ENCODE measurements at regions not wholly inside any gene's neighbourhood (a gene's known extent, or its start where the extent isn't known, plus 50 kb on each side); places are given as distances from the start of the nearest gene placed in this dataset.

GRCh38 chr4:165627548-165627947 is 245.5 kb upstream of the TLL1 start:
- no peaks in the 10 kb centered on the region for H3K9me3 Mint-ChIP-seq
- no peak overlapping the region for H3K4me3 Mint-ChIP-seq
- no peak overlapping the region for H3K27ac Mint-ChIP-seq
- no peak for DNase-seq
- H3K27me3 Mint-ChIP-seq = peaks cover 4% of the 10 kb centered on the region
- no peaks in the 10 kb centered on the region for H3K4me1 Mint-ChIP-seq
- intact Hi-C loops (cut with micrococcal nuclease) = no loop called here
- no peaks in the 10 kb centered on the region for H3K36me3 Mint-ChIP-seq (ENCODE audit: low read depth)

- Mint-ChIP-seq H3K27me3 (peaks cover 4% of the 10 kb centered on the region), H3K27ac (no peak overlapping the region)
- intact Hi-C loops (cut with micrococcal nuclease) = no loop called here
Measured at GRCh38 chr4:165628572-165628971, 244.5 kb upstream of the TLL1 start.

GRCh38 chr4:165630671-165631070 is 242.4 kb upstream of the TLL1 start:
- Mint-ChIP-seq H3K4me3 (no peak overlapping the region), H3K9me3 (no peaks in the 10 kb centered on the region)

More at GRCh38 chr4:165628572-165628971, 244.5 kb upstream of the TLL1 start:
- no peaks in the 10 kb centered on the region for H3K9me3 Mint-ChIP-seq
- no peak for DNase-seq
- no peaks in the 10 kb centered on the region for H3K36me3 Mint-ChIP-seq (ENCODE audit: low read depth)
- H3K4me1 Mint-ChIP-seq = no peaks in the 10 kb centered on the region
- H3K4me3 Mint-ChIP-seq = no peak overlapping the region

DNA sequence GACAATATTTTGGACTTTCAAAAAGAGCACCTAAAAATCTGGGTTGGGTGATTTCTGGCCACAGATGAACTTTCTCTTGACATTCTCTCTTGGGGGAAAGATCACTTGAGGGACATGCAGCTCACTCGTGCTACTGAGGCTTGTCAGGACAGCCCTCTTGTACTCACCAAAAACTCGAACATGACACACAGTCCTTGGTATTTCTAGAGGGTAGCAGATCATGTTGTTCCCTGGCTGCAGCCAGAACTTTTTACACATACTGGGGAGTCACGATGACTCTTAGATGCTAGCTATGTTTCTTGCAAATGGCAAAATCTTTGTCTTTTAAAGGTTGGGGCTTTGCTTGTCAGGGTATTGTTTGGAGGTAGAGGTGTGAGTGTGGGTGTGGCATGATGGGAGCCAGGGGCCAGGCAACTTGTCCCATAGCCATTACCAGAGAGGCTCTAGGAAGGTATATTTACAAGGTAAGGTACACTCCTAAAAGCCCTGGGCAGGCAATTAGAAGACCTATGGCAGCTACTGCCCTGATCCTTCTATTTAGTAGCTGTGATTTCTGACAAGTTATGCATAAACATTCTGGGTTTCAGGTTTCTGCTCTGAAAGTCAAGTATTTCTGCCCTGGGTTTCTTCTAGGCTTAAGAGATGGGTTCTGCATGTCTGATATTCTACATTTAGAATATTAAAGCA is 241.7 kb upstream of the TLL1 start:
- no peak overlapping the region for H3K27ac Mint-ChIP-seq
- H3K9me3 Mint-ChIP-seq = no peaks in the 10 kb centered on the region
- no peak for DNase-seq
- peaks cover 2% of the 10 kb centered on the region for H3K27me3 Mint-ChIP-seq
- no peaks in the 10 kb centered on the region for H3K36me3 Mint-ChIP-seq (ENCODE audit: low read depth)
- intact Hi-C loops (cut with micrococcal nuclease) = no loop called here
- H3K4me1 Mint-ChIP-seq = no peaks in the 10 kb centered on the region
- H3K4me3 Mint-ChIP-seq = no peak overlapping the region

More at GRCh38 chr4:165630671-165631070, 242.4 kb upstream of the TLL1 start:
- Mint-ChIP-seq H3K36me3 (ENCODE audit: low read depth) (no peaks in the 10 kb centered on the region), H3K4me1 (no peaks in the 10 kb centered on the region), H3K27ac (no peak overlapping the region), H3K27me3 (peaks cover 2% of the 10 kb centered on the region)
- no peak for DNase-seq
- intact Hi-C loops (cut with micrococcal nuclease) = no loop called here

- intact Hi-C loops (cut with micrococcal nuclease) = no loop called here
- H3K36me3 Mint-ChIP-seq (ENCODE audit: low read depth) = no peaks in the 10 kb centered on the region
- peaks cover 2% of the 10 kb centered on the region for H3K27me3 Mint-ChIP-seq
- no peak for DNase-seq
- H3K27ac Mint-ChIP-seq = no peak overlapping the region
- H3K4me1 Mint-ChIP-seq = no peaks in the 10 kb centered on the region
- H3K4me3 Mint-ChIP-seq = no peak overlapping the region
- no peaks in the 10 kb centered on the region for H3K9me3 Mint-ChIP-seq
Measured at GRCh38 chr4:165631912-165632311, 241.1 kb upstream of the TLL1 start.

- no peaks in the 10 kb centered on the region for H3K4me1 Mint-ChIP-seq
- intact Hi-C loops (cut with micrococcal nuclease) = no loop called here
- H3K27me3 Mint-ChIP-seq = no peaks in the 10 kb centered on the region
- no peak for DNase-seq
- no peak overlapping the region for H3K4me3 Mint-ChIP-seq
- no peaks in the 10 kb centered on the region for H3K36me3 Mint-ChIP-seq (ENCODE audit: low read depth)
- H3K9me3 Mint-ChIP-seq = no peaks in the 10 kb centered on the region
- H3K27ac Mint-ChIP-seq = no peak overlapping the region
Measured at GRCh38 chr4:165634766-165635165, 238.3 kb upstream of the TLL1 start.

DNA sequence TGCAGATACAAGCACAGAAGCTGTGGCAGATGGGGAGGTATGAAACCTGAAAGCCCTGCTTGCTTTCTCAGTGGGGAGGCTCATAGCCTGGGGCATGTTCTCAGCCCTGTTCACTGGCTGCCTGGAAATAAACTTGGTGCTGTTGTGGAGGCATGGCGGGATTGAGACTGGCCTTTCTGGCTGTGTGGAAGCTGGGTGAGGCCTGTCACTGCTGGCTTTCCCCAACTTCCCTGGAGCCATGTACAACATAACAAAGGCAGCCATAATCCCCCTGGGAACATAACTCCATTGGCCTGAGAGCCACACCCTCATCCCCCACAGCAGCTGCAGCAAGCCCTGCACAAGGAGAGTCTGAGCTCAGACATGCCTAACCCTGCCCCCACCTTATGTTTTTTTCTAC is 237.7 kb upstream of the TLL1 start:
- DNase-seq = no peak
- intact Hi-C loops (cut with micrococcal nuclease) = no loop called here
- Mint-ChIP-seq H3K4me1 (no peaks in the 10 kb centered on the region), H3K27ac (no peak overlapping the region), H3K27me3 (no peaks in the 10 kb centered on the region), H3K36me3 (ENCODE audit: low read depth) (no peaks in the 10 kb centered on the region), H3K9me3 (no peaks in the 10 kb centered on the region), H3K4me3 (no peak overlapping the region)

GRCh38 chr4:165635951-165636350 is 237.1 kb upstream of the TLL1 start:
- H3K27me3 Mint-ChIP-seq = no peaks in the 10 kb centered on the region
- no peak overlapping the region for H3K4me3 Mint-ChIP-seq
- H3K27ac Mint-ChIP-seq = no peak overlapping the region
- H3K36me3 Mint-ChIP-seq (ENCODE audit: low read depth) = no peaks in the 10 kb centered on the region
- H3K9me3 Mint-ChIP-seq = no peaks in the 10 kb centered on the region
- intact Hi-C loops (cut with micrococcal nuclease) = no loop called here
- H3K4me1 Mint-ChIP-seq = no peaks in the 10 kb centered on the region
- no peak for DNase-seq

- Mint-ChIP-seq H3K36me3 (ENCODE audit: low read depth) (no peaks in the 10 kb centered on the region), H3K4me1 (no peaks in the 10 kb centered on the region), H3K4me3 (no peak overlapping the region), H3K27me3 (no peaks in the 10 kb centered on the region), H3K9me3 (no peaks in the 10 kb centered on the region), H3K27ac (no peak overlapping the region)
- intact Hi-C loops (cut with micrococcal nuclease) = no loop called here
- no peak for DNase-seq
Measured at GRCh38 chr4:165651901-165652300, 221.1 kb upstream of the TLL1 start.

DNA sequence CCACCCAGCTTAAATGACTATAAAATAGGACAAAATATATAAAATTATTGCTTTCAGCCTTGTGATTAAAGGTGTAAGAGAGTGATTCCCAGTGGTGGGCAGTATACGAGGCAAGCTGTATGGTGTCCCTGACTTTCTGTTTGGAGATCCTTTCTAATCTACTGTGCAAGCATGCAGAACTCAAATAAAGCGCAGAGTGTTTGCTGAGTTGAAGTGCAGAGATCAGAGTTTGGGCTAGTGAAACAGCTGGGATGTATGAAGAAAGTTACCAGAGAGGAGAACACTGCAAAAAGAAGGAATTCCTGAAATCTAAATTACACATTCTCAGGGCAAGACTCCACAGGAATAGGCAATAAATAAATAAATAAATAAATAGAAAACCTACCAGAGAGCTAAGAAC is 218.5 kb upstream of the TLL1 start:
- Mint-ChIP-seq H3K4me1 (no peaks in the 10 kb centered on the region), H3K9me3 (no peaks in the 10 kb centered on the region), H3K27ac (no peak overlapping the region), H3K36me3 (ENCODE audit: low read depth) (no peaks in the 10 kb centered on the region), H3K27me3 (no peaks in the 10 kb centered on the region), H3K4me3 (no peak overlapping the region)
- intact Hi-C loops (cut with micrococcal nuclease) = no loop called here
- DNase-seq = no peak

GRCh38 chr4:165656399-165656798 is 216.6 kb upstream of the TLL1 start:
- DNase-seq = no peak
- Mint-ChIP-seq H3K27ac (no peak overlapping the region), H3K4me3 (no peak overlapping the region), H3K27me3 (no peaks in the 10 kb centered on the region), H3K4me1 (no peaks in the 10 kb centered on the region), H3K9me3 (no peaks in the 10 kb centered on the region), H3K36me3 (ENCODE audit: low read depth) (no peaks in the 10 kb centered on the region)
- intact Hi-C loops (cut with micrococcal nuclease) = no loop called here

- no peak for DNase-seq
- Mint-ChIP-seq H3K36me3 (ENCODE audit: low read depth) (no peaks in the 10 kb centered on the region), H3K9me3 (no peaks in the 10 kb centered on the region), H3K4me3 (no peak overlapping the region), H3K4me1 (no peaks in the 10 kb centered on the region), H3K27ac (no peak overlapping the region), H3K27me3 (no peaks in the 10 kb centered on the region)
- intact Hi-C loops (cut with micrococcal nuclease) = no loop called here
Measured at GRCh38 chr4:165656829-165657490, 216.1 kb upstream of the TLL1 start.

GRCh38 chr4:165662341-165662740 is 210.7 kb upstream of the TLL1 start:
- no peak for DNase-seq
- Mint-ChIP-seq H3K27ac (no peak overlapping the region), H3K4me3 (no peak overlapping the region), H3K9me3 (no peaks in the 10 kb centered on the region), H3K36me3 (ENCODE audit: low read depth) (no peaks in the 10 kb centered on the region), H3K27me3 (no peaks in the 10 kb centered on the region), H3K4me1 (no peaks in the 10 kb centered on the region)
- intact Hi-C loops (cut with micrococcal nuclease) = no loop called here

DNA sequence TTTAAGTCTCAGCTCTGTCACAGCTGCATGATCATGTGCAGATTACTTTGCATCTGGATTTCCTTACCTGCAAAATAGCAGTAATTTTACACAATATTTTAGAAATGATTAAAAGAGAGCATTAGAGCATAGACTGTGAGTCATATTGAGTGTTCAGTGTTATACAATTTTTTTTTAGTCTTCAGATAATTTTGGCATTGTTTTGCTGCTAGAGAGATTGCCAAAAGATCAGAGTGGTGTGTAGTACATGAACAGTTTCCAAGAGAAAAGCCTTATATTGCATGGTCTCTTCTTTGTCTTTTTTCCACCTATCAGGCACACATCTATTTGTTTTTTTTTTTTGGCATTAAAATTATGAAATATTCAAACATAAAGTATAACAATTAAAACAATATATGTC is 209.6 kb upstream of the TLL1 start:
- intact Hi-C loops (cut with micrococcal nuclease) = no loop called here
- Mint-ChIP-seq H3K36me3 (ENCODE audit: low read depth) (no peaks in the 10 kb centered on the region), H3K9me3 (no peaks in the 10 kb centered on the region), H3K27me3 (no peaks in the 10 kb centered on the region), H3K27ac (no peak overlapping the region), H3K4me1 (no peaks in the 10 kb centered on the region), H3K4me3 (no peak overlapping the region)
- DNase-seq = no peak

DNA sequence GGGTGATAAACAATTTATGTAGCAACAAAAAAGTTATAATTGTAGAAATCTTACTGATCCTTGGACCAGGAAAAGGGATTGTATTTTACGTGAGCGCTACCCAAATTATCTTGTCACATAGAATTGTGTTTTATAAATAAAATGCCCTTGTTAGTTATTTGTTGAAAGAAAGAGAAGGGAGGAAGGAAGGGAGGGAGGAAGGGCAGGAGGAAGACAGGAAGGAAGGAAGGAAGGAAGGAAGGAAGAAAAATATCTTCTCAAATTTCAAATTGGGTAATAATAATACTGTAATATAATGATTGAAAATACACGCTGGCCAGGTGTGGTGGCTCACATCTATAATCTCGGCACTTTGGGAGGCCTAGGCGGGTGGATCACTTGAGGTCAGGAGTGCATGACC is 206.2 kb upstream of the TLL1 start:
- Mint-ChIP-seq H3K27me3 (no peaks in the 10 kb centered on the region), H3K9me3 (no peaks in the 10 kb centered on the region), H3K4me3 (no peak overlapping the region), H3K36me3 (ENCODE audit: low read depth) (no peaks in the 10 kb centered on the region), H3K4me1 (no peaks in the 10 kb centered on the region), H3K27ac (no peak overlapping the region)
- no peak for DNase-seq
- intact Hi-C loops (cut with micrococcal nuclease) = no loop called here
